ENCODE measurements at regions not wholly inside any gene's neighbourhood (a gene's known extent, or its start where the extent isn't known, plus 50 kb on each side); places are given as distances from the start of the nearest gene placed in this dataset.
A peak's percentile ranks its signal among the peaks of the same experiment; 100 is the strongest.

DNA sequence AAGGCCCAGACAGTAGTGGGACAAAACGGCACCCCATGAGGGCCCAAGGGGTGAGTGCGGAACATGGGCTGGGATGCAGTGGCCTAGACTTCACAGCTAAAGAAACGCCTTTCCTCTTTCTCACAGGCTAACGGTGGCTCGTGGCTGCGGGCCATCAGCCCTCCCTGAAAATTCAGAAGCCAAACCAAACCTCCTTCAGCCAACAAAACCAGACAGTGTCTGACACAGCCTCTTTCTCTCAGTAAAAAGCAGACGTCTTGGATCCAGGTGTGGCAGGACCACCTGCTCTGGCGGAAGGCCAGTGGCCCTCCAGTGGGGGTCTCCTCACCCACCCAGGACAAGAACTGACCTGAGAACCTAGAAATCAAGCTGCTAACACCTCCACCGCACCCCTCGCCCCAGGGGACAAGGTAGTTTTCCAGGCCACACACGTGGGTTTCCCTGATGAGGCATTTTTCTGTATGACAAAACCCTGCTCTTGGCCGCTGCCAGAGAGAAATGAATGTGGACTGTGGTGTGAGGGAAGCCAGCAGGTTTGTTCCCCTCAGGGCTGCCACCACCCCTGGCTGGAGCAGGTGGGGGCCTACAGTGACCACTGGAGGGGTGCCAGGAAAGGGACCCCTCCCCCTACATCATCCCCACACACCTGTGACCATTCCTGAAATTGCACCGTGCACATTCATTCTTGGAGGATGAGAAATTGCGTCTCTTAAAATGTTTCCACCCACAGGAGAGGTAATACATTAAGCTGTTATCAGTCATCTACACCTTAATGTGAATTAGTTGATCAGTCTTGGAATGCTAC lies 76.8 kb upstream of the PIM1 start:
- no peaks in the 10 kb centered on the region for H3K36me3 ChIP-seq (ENCODE audit: control insufficient read depth, insufficient read depth, low read length)
- no peak overlapping the region for H3K4me3 ChIP-seq (ENCODE audit: insufficient read depth, low read depth, low read length, poor library complexity, severe bottlenecking)
- H3K9me3 ChIP-seq (ENCODE audit: control insufficient read depth, low read length), result no peaks in the 10 kb centered on the region
- H3K4me1 ChIP-seq (ENCODE audit: control insufficient read depth, insufficient read depth, low read length, poor library complexity, severe bottlenecking), result peaks cover 5% of the 10 kb centered on the region
- no peak overlapping the region for H3K27ac ChIP-seq (ENCODE audit: insufficient read depth, low read length, poor library complexity, severe bottlenecking)
- no peaks in the 10 kb centered on the region for H3K27me3 ChIP-seq (replicated peaks; ENCODE audit: control insufficient read depth, insufficient read depth, low read length, poor library complexity, severe bottlenecking)
- DNase-seq, result no peak

DNA sequence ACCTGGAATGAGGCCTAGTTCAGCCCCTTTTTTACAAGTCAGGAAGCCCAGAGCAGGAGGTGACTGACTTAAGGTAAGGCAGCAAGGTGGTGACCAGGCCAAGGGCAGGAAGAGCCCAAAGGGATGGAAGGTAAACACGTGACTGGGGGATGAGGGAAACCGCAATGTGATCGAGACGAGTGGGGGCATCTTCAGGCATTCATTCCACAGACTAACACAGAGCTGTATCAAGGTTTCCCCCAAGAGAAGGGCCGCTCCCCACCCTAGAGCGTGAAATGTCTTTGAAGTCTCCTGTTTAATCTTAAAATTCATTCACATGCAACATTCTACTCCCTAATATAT lies 76.3 kb upstream of the PIM1 start:
- no peak overlapping the region for H3K27ac ChIP-seq (ENCODE audit: insufficient read depth, low read length, poor library complexity, severe bottlenecking)
- no peaks in the 10 kb centered on the region for H3K9me3 ChIP-seq (ENCODE audit: control insufficient read depth, low read length)
- H3K4me1 ChIP-seq (ENCODE audit: control insufficient read depth, insufficient read depth, low read length, poor library complexity, severe bottlenecking), result peaks cover 5% of the 10 kb centered on the region
- no peak overlapping the region for H3K4me3 ChIP-seq (ENCODE audit: insufficient read depth, low read depth, low read length, poor library complexity, severe bottlenecking)
- no peaks in the 10 kb centered on the region for H3K27me3 ChIP-seq (replicated peaks; ENCODE audit: control insufficient read depth, insufficient read depth, low read length, poor library complexity, severe bottlenecking)
- H3K36me3 ChIP-seq (ENCODE audit: control insufficient read depth, insufficient read depth, low read length), result no peaks in the 10 kb centered on the region
- DNase-seq, result no peak

DNA sequence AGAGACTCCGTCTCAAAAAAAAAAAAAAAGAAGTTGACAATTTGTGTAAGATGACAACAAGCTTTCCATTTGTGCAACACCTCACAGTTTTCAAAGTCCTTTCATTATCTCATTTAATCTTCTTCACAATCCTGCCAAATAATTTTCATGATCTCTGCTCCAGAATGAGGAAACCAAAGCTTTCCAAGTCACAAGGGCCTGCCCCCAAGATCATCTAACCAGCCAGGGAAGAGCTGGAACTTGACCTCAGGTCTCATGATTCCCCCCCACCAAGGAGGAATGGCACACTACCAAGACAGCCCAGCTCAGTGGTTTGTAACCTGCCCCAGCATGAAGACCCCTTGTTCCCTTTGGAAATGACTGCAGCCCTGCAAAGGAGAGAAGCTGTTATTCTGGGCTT lies 74.0 kb upstream of the PIM1 start:
- no peak overlapping the region for H3K27ac ChIP-seq (ENCODE audit: insufficient read depth, low read length, poor library complexity, severe bottlenecking)
- DNase-seq, result no peak
- H3K4me1 ChIP-seq (ENCODE audit: control insufficient read depth, insufficient read depth, low read length, poor library complexity, severe bottlenecking), result peaks cover 5% of the 10 kb centered on the region
- no peaks in the 10 kb centered on the region for H3K27me3 ChIP-seq (replicated peaks; ENCODE audit: control insufficient read depth, insufficient read depth, low read length, poor library complexity, severe bottlenecking)
- H3K36me3 ChIP-seq (ENCODE audit: control insufficient read depth, insufficient read depth, low read length), result no peaks in the 10 kb centered on the region
- no peak overlapping the region for H3K4me3 ChIP-seq (ENCODE audit: insufficient read depth, low read depth, low read length, poor library complexity, severe bottlenecking)
- H3K9me3 ChIP-seq (ENCODE audit: control insufficient read depth, low read length), result no peaks in the 10 kb centered on the region

DNA sequence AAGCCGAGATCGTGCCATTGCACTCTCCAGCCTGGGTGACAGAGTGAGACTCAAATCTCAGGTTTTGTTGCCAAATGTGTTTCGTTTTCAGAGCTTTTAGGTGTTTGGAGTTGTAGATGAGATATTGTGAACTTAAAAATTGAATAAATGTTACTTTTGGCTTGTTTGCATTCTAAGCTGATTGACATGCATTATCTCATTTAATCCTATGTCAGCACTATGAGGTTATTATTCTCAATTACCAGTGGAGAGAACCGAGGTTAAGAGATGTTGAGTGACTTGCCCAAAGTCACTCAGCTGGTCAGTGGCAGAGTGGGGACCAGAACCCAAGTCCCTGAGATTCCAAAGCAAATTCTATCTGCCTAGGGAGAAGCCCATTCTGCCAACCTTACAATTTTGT lies 72.6 kb upstream of the PIM1 start:
- no peaks in the 10 kb centered on the region for H3K36me3 ChIP-seq (ENCODE audit: control insufficient read depth, insufficient read depth, low read length)
- peaks cover 9% of the 10 kb centered on the region for H3K4me1 ChIP-seq (ENCODE audit: control insufficient read depth, insufficient read depth, low read length, poor library complexity, severe bottlenecking)
- no peak overlapping the region for H3K27ac ChIP-seq (ENCODE audit: insufficient read depth, low read length, poor library complexity, severe bottlenecking)
- no peaks in the 10 kb centered on the region for H3K9me3 ChIP-seq (ENCODE audit: control insufficient read depth, low read length)
- no peak for DNase-seq
- H3K4me3 ChIP-seq (ENCODE audit: insufficient read depth, low read depth, low read length, poor library complexity, severe bottlenecking), result no peak overlapping the region
- H3K27me3 ChIP-seq (replicated peaks; ENCODE audit: control insufficient read depth, insufficient read depth, low read length, poor library complexity, severe bottlenecking), result no peaks in the 10 kb centered on the region

DNA sequence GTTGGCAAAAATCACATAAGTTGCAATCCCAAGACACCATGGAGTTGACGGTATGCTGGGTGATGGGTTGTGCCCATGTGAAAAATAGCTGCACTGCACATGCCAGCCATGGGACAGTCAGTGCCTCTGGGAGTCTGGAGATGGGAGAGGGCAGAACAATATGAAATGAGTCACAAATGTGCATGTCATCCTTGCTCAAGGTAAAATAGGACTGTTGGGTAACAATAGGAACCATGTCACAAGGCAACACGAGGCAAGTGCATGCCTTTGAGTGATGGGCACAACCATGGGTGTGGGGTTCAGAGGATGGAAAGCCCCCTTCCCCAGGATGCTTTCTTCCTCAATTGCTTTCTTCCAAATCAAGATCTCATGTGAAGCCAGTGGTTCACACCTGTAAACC lies 70.5 kb upstream of the PIM1 start:
- no peaks in the 10 kb centered on the region for H3K9me3 ChIP-seq (ENCODE audit: control insufficient read depth, low read length)
- peaks cover 15% of the 10 kb centered on the region for H3K4me1 ChIP-seq (ENCODE audit: control insufficient read depth, insufficient read depth, low read length, poor library complexity, severe bottlenecking)

DNA sequence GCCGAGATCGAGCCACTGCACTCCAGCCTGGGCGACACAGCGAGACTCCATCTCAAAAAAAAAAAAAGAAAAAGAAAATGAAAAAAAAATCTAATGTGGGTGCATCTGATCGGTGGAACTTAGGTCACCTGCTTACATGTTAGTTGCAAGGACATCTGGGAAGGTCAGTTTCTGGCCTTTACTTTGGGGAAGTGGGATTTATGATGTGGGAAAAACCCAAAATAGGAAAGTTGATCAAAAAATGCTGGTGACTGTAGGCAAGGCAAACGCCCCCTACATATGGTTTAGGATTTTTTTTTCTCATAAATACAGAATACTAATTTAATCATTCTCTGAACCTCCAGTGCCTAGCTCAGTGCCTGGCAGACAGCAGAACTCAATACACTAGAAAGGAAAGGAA lies 69.2 kb upstream of the PIM1 start:
- peaks cover 15% of the 10 kb centered on the region for H3K4me1 ChIP-seq (ENCODE audit: control insufficient read depth, insufficient read depth, low read length, poor library complexity, severe bottlenecking)
- H3K4me3 ChIP-seq (ENCODE audit: insufficient read depth, low read depth, low read length, poor library complexity, severe bottlenecking), result no peak overlapping the region
- H3K9me3 ChIP-seq (ENCODE audit: control insufficient read depth, low read length), result no peaks in the 10 kb centered on the region
- no peaks in the 10 kb centered on the region for H3K36me3 ChIP-seq (ENCODE audit: control insufficient read depth, insufficient read depth, low read length)
- no peak for DNase-seq
- no peak overlapping the region for H3K27ac ChIP-seq (ENCODE audit: insufficient read depth, low read length, poor library complexity, severe bottlenecking)
- no peaks in the 10 kb centered on the region for H3K27me3 ChIP-seq (replicated peaks; ENCODE audit: control insufficient read depth, insufficient read depth, low read length, poor library complexity, severe bottlenecking)

More for the DNA sequence above, 70.5 kb upstream of the PIM1 start:
- no peak for DNase-seq
- Histone ChIP-seq H3K27me3 (replicated peaks; ENCODE audit: control insufficient read depth, insufficient read depth, low read length, poor library complexity, severe bottlenecking) (no peaks in the 10 kb centered on the region), H3K27ac (ENCODE audit: insufficient read depth, low read length, poor library complexity, severe bottlenecking) (no peak overlapping the region), H3K36me3 (ENCODE audit: control insufficient read depth, insufficient read depth, low read length) (no peaks in the 10 kb centered on the region), H3K4me3 (ENCODE audit: insufficient read depth, low read depth, low read length, poor library complexity, severe bottlenecking) (no peak overlapping the region)

DNA sequence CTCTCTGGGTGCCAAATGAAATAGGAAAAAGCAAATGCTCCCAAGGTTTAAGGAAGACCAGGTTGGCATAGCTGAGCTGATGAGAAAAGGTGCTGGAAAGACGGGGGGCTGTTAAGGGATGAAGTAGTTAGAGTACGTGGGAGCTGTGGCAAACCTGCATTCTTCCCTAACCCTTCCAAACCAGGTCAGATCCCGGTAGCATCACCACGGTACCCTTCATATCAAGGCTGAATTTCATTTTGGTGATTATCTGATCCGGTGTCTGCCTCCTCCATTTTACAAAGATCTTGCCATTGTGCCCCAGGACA lies 68.0 kb upstream of the PIM1 start:
- peak overlapping the region; percentile 60 for H3K27ac ChIP-seq (ENCODE audit: insufficient read depth, low read length, poor library complexity, severe bottlenecking)
- peaks cover 15% of the 10 kb centered on the region for H3K4me1 ChIP-seq (ENCODE audit: control insufficient read depth, insufficient read depth, low read length, poor library complexity, severe bottlenecking)
- peak overlapping the region; percentile 47 for H3K4me3 ChIP-seq (ENCODE audit: insufficient read depth, low read depth, low read length, poor library complexity, severe bottlenecking)
- H3K9me3 ChIP-seq (ENCODE audit: control insufficient read depth, low read length), result no peaks in the 10 kb centered on the region
- H3K36me3 ChIP-seq (ENCODE audit: control insufficient read depth, insufficient read depth, low read length), result no peaks in the 10 kb centered on the region
- H3K27me3 ChIP-seq (replicated peaks; ENCODE audit: control insufficient read depth, insufficient read depth, low read length, poor library complexity, severe bottlenecking), result no peaks in the 10 kb centered on the region
- DNase-seq, result no peak

DNA sequence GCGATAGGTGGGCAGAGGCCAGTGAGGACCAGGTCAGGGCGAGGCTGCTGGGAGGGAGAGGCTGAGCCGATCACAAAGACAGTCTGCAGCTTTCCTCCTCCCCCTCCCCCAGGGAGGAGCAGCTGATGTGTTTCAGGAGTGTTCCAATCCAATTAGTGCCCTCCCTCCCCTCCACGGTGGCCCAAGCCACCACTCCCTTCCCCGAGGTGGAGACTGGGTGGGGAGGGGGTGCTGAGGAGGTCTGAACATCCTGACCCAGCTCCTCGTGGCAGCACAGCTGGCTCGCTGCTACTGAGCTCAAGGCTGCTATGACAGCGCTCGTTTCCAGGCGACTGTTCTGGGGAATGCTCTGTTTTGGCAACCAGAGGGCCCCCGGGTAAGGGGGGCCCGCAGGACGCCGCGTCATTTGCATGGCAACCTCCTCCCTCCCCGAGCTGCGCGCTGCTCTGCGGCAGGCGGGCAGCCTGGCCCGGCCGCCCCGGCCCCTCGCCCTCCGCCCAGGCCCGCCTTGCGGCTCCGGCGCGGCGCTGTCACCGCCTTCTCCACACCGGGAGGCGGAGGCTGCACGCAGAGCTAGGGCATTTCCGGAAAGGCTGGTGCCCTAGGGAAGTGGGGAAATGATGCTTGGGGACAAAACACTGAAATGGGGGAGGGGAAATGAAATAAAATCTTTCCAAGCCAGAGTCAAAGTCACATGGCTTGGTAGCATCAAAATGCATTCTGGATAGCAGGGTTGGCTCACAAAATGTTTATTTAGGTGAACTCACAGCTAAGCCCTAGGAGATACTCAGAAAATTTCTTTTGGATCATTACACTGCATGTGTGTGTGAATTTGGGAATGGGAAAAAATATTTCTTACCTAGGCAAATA lies 67.4 kb upstream of the PIM1 start:
- H3K9me3 ChIP-seq (ENCODE audit: control insufficient read depth, low read length), result no peaks in the 10 kb centered on the region

DNA sequence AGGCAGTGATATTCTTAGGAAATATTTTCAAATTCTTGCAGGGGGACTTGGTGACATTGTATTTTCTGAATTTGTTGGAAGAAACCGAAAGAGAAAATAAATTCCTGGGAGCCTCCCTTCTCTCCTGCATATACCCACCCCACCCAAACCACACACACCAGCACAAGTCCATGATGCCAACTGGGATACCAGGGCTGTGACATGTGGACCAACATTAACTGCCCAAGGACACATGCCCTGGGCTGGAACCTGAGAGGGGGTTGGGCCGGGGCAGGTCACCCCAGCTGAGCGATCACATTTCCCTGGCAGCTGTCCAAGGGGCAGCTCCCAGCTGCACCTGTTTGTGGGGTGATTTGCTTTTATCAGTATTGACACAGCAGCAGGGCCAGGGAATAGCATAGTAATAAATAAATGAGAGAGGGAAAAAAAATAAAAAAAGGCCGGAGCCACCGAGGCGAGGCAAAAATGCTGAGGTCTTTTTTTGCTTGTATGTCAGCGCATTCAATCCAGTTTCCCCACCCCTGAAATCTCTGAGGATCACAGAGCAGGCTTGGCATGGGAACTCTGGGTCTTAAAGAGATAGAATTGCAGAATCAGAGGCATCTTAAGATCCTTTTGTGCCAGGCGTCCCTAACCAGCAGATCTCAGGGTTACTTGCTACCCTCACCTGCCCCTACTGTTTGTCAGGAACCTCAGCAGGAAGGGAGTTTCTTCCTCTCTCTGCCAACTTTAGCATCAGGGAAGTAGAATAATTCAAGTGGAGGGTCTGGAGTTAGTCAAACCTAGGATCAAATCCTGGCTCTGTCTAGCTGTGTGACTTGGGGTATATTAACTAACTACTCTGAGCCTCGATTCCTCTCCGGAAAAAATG lies 66.5 kb upstream of the PIM1 start:
- Histone ChIP-seq H3K4me3 (ENCODE audit: insufficient read depth, low read depth, low read length, poor library complexity, severe bottlenecking) (peak overlapping the region; percentile 47), H3K4me1 (ENCODE audit: control insufficient read depth, insufficient read depth, low read length, poor library complexity, severe bottlenecking) (peaks cover 15% of the 10 kb centered on the region), H3K9me3 (ENCODE audit: control insufficient read depth, low read length) (no peaks in the 10 kb centered on the region), H3K27ac (ENCODE audit: insufficient read depth, low read length, poor library complexity, severe bottlenecking) (peak overlapping the region; percentile 60), H3K36me3 (ENCODE audit: control insufficient read depth, insufficient read depth, low read length) (no peaks in the 10 kb centered on the region), H3K27me3 (replicated peaks; ENCODE audit: control insufficient read depth, insufficient read depth, low read length, poor library complexity, severe bottlenecking) (no peaks in the 10 kb centered on the region)
- DNase-seq, result peak in 1 of 3 donors; percentile 6

More for the DNA sequence above, 67.4 kb upstream of the PIM1 start:
- Histone ChIP-seq H3K4me1 (ENCODE audit: control insufficient read depth, insufficient read depth, low read length, poor library complexity, severe bottlenecking) (peaks cover 15% of the 10 kb centered on the region), H3K27me3 (replicated peaks; ENCODE audit: control insufficient read depth, insufficient read depth, low read length, poor library complexity, severe bottlenecking) (no peaks in the 10 kb centered on the region), H3K36me3 (ENCODE audit: control insufficient read depth, insufficient read depth, low read length) (no peaks in the 10 kb centered on the region), H3K4me3 (ENCODE audit: insufficient read depth, low read depth, low read length, poor library complexity, severe bottlenecking) (peak overlapping the region; percentile 47), H3K27ac (ENCODE audit: insufficient read depth, low read length, poor library complexity, severe bottlenecking) (peak overlapping the region; percentile 60)
- DNase-seq, result peak; percentile 61 to 75 (median 63)
